Smooth muscle cell (in vitro differentiated cells): ENCODE measurements at regions not wholly inside any gene's neighbourhood (a gene's known extent, or its start where the extent isn't known, plus 50 kb on each side); places are given as distances from the start of the nearest gene placed in this dataset.

ENCODE experiments used
- DNase-seq: peaks from one replicate; lab custom pipeline; 2025; ENCODE audit not compliant: unreplicated experiment; lab: John Stamatoyannopoulos, UW
- H2AFZ ChIP-seq: fragments of 200-600 bp; sonication (generic); 2 replicates; pipeline ENCODE4 v1.6.0; 2016; ENCODE audit warnings: antibody characterized with exemption, low read depth, mild to moderate bottlenecking
- H3F3A ChIP-seq: fragments of 200-600 bp; sonication (generic); 2 replicates; pipeline ENCODE4 v1.6.0; 2017; ENCODE audit warnings: antibody characterized with exemption, low read depth
- H3K27ac ChIP-seq: fragments of 200-600 bp; sonication (generic); 2 replicates; pipeline ENCODE4 v1.5.1; 2016; ENCODE audit warnings: low read depth, mild to moderate bottlenecking
- H3K27me3 ChIP-seq: fragments of 200-600 bp; sonication (generic); 2 replicates; pipeline ENCODE4 v1.6.1; 2016; ENCODE audit warnings: low read depth, mild to moderate bottlenecking
- H3K36me3 ChIP-seq: fragments of 200-600 bp; sonication (generic); 2 replicates; pipeline ENCODE4 v1.5.1; 2016; ENCODE audit warnings: low read depth
- H3K4me1 ChIP-seq: fragments of 200-600 bp; sonication (generic); 2 replicates; pipeline ENCODE4 v1.5.1; 2016; ENCODE audit warnings: low read depth
- H3K4me2 ChIP-seq: fragments of 200-600 bp; sonication (generic); 2 replicates; pipeline ENCODE4 v1.6.0; 2016; ENCODE audit warnings: mild to moderate bottlenecking
- H3K4me3 ChIP-seq: fragments of 200-600 bp; sonication (generic); 2 replicates; pipeline ENCODE4 v1.5.1; 2016; ENCODE audit warnings: mild to moderate bottlenecking
- H3K79me2 ChIP-seq: fragments of 200-600 bp; sonication (generic); 2 replicates; pipeline ENCODE4 v1.6.0; 2016; ENCODE audit warnings: low read depth, mild to moderate bottlenecking
- H3K9ac ChIP-seq: fragments of 200-600 bp; sonication (generic); 2 replicates; pipeline ENCODE4 v1.6.0; 2016; ENCODE audit warnings: low read depth
- H3K9me3 ChIP-seq: fragments of 200-600 bp; sonication (generic); replicated peaks from 2 replicates; pipeline ENCODE4 v1.5.1; 2016; ENCODE audit warnings: low read depth
- H4K20me1 ChIP-seq: fragments of 200-600 bp; sonication (generic); 2 replicates; pipeline ENCODE4 v1.6.0; 2016; ENCODE audit warnings: low read depth
- CTCF ChIP-seq: fragments of 200-600 bp; sonication (generic); IDR thresholded peaks from 2 replicates; pipeline ENCODE4 v1.5.1; 2017; ENCODE audit warnings: borderline replicate concordance, mild to moderate bottlenecking, antibody characterized with exemption; ENCODE audit not compliant: insufficient read depth, poor library complexity, severe bottlenecking
- WGBS: methylation state at CpG from one replicate; pipeline ENCODE4 v1.1.7; 2016; ENCODE audit warnings: low lambda C conversion rate; 5-methylcytosine and 5-hydroxymethylcytosine counted together

DNA sequence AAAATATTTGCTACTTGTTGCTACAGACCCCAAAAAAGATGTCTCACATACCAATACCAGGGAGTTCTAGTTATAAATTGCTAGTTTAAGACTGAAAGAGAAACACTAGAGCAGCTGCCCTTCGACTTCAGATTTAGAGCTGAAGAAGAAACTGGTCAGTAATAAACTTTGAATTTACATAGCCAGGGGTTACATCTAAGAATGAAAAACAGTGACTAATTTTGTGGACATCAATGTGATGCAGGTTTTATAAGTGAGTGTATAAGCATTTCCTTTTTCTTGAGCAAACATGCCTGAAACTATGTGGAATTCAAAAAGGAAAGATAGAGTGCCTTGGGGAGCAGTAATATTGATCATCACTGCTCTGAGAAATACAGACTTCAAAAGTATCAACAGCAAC, 724.9 kb upstream of the MIR17HG start:
- no peaks in the 10 kb centered on the region for H3F3A ChIP-seq
- no peak for DNase-seq
- H3K4me2 ChIP-seq, result no peak overlapping the region

GRCh38 chr13:90623318-90624011, 724.0 kb upstream of the MIR17HG start:
- Histone ChIP-seq H3F3A (no peaks in the 10 kb centered on the region), H3K4me1 (no peaks in the 10 kb centered on the region), H3K4me3 (no peak overlapping the region), H3K9ac (no peak overlapping the region), H3K4me2 (no peak overlapping the region), H3K27me3 (no peaks in the 10 kb centered on the region), H4K20me1 (no peaks in the 10 kb centered on the region), H2AFZ (no peak overlapping the region), H3K79me2 (no peaks in the 10 kb centered on the region), H3K9me3 (no peaks in the 10 kb centered on the region), H3K36me3 (no peaks in the 10 kb centered on the region), H3K27ac (no peak overlapping the region)
- TF ChIP-seq CTCF, result no peak
- no peak for DNase-seq
- WGBS, result 93% methylated on average over 3 of the region's 3 CpGs

More for the DNA sequence above, 724.9 kb upstream of the MIR17HG start:
- no peaks in the 10 kb centered on the region for H3K4me1 ChIP-seq
- TF ChIP-seq CTCF, result no peak
- H3K27me3 ChIP-seq, result no peaks in the 10 kb centered on the region
- H3K27ac ChIP-seq, result no peak overlapping the region
- H3K4me3 ChIP-seq, result no peak overlapping the region
- H4K20me1 ChIP-seq, result no peaks in the 10 kb centered on the region
- no peak overlapping the region for H3K9ac ChIP-seq
- no peaks in the 10 kb centered on the region for H3K9me3 ChIP-seq
- H2AFZ ChIP-seq, result no peak overlapping the region
- WGBS, result 86% methylated on average over 1 of the region's 1 CpG
- no peaks in the 10 kb centered on the region for H3K79me2 ChIP-seq
- H3K36me3 ChIP-seq, result no peaks in the 10 kb centered on the region

GRCh38 chr13:90627813-90628212, 719.7 kb upstream of the MIR17HG start:
- H4K20me1 ChIP-seq, result no peaks in the 10 kb centered on the region
- no peak for DNase-seq
- H3K4me1 ChIP-seq, result no peaks in the 10 kb centered on the region
- H3K4me2 ChIP-seq, result no peak overlapping the region
- no peaks in the 10 kb centered on the region for H3K79me2 ChIP-seq
- no peak overlapping the region for H3K27ac ChIP-seq
- no peak overlapping the region for H3K9ac ChIP-seq
- H3K27me3 ChIP-seq, result no peaks in the 10 kb centered on the region
- H2AFZ ChIP-seq, result no peak overlapping the region
- no peak for TF ChIP-seq CTCF
- H3K36me3 ChIP-seq, result no peaks in the 10 kb centered on the region
- H3K4me3 ChIP-seq, result no peak overlapping the region
- no peaks in the 10 kb centered on the region for H3K9me3 ChIP-seq
- no peaks in the 10 kb centered on the region for H3F3A ChIP-seq
- 93% methylated on average over 1 of the region's 1 CpG for WGBS

- Histone ChIP-seq H4K20me1 (no peaks in the 10 kb centered on the region), H3K27me3 (no peaks in the 10 kb centered on the region), H3F3A (no peaks in the 10 kb centered on the region), H3K79me2 (no peaks in the 10 kb centered on the region), H3K9me3 (no peaks in the 10 kb centered on the region), H3K27ac (no peak overlapping the region), H3K36me3 (no peaks in the 10 kb centered on the region), H2AFZ (no peak overlapping the region), H3K9ac (no peak overlapping the region), H3K4me2 (no peak overlapping the region), H3K4me3 (no peak overlapping the region), H3K4me1 (no peaks in the 10 kb centered on the region)
- 95% methylated on average over 4 of the region's 4 CpGs for WGBS
- no peak for TF ChIP-seq CTCF
- no peak for DNase-seq
Observed at GRCh38 chr13:90628471-90628870, 719.0 kb upstream of the MIR17HG start.
